HCT116 (cell line): ENCODE measurements at regions not wholly inside any gene's neighbourhood (a gene's known extent, or its start where the extent isn't known, plus 50 kb on each side); places are given as distances from the start of the nearest gene placed in this dataset.

Experiments
- ATAC-seq: fragments of 200-7000 bp; cut with Tn5 transposase; 2 replicates; pipeline ENCODE4 v1.9.1; 2020; ENCODE audit warnings: mild to moderate bottlenecking, moderate library complexity
- BruUV-seq: library from RNA; stranded (reverse); fragments of 400-500 nt; replicated peaks from 2 replicates; lab custom pipeline; 2021; lab: Mats Ljungman, UMichigan
- CTCF ChIA-PET: fragments of 300-600 bp; sonication (Branson Sonifier 250); formaldehyde crosslinking; loops from one replicate; lab custom pipeline; 2021; ENCODE audit warnings: antibody characterized with exemption; lab: Charles Lee
- POLR2A ChIA-PET: fragments of 300-600, 350-600 bp; sonication (Branson Sonifier 250); formaldehyde crosslinking; loops from one replicate; lab custom pipeline; 2021; ENCODE audit warnings: antibody characterized with exemption; lab: Charles Lee
- RAD21 ChIA-PET, 2 experiments: fragments of 300-600 bp; sonication (Branson Sonifier 250); formaldehyde crosslinking; loops; one replicate each; lab custom pipeline; 2023; ENCODE audit warnings: low total read pairs in 2 of 2; ENCODE audit not compliant: uncharacterized antibody in 2 of 2, unreplicated experiment in 2 of 2, low non-redundant PET in 1 of 2; lab: Charles Lee
- DNase-seq: peaks from one replicate; pipeline ENCODE4 v3.0.0-alpha.2; 2010; ENCODE audit warnings: low read depth, low spot score
- H2AFZ ChIP-seq: fragments of 200-600 bp; shearing (Covaris generic), sonication (generic); 2 replicates; pipeline ENCODE4 v1.6.1; 2017; ENCODE audit warnings: low read depth, mixed run types, mixed read lengths, antibody characterized with exemption, low read length; ENCODE audit not compliant: poor library complexity, severe bottlenecking
- H3K27ac ChIP-seq: 2 replicates; pipeline ENCODE4 v1.5.1; 2012; ENCODE audit warnings: low read depth, low read length
- H3K27me3 ChIP-seq: fragments of 200-600 bp; sonication (generic); 2 replicates; pipeline ENCODE4 v1.6.1; 2016; ENCODE audit warnings: mixed run types, low read length, mixed read lengths; ENCODE audit not compliant: insufficient read depth
- H3K36me3 ChIP-seq, 2 experiments: fragments of 200-500 bp in 1 of 2; fragments of 200-600 bp in 1 of 2; sonication (Bioruptor generic) in 1 of 2; sonication (generic) in 1 of 2; 2 replicates each; pipeline versions ENCODE4 v1.5.1 to v1.6.1; 2014 to 2016; ENCODE audit warnings: low read length in 2 of 2, inconsistent platforms in 1 of 2, mixed read lengths in 1 of 2, mixed run types in 1 of 2; ENCODE audit not compliant: insufficient read depth in 2 of 2, control insufficient read depth in 1 of 2
- H3K4me1 ChIP-seq, 2 experiments: fragments of 200-600 bp in 1 of 2; sonication (generic) in 1 of 2; 2 replicates each; pipeline versions ENCODE4 v1.5.1 to v1.6.1; 2012 to 2017; ENCODE audit warnings: low read length in 2 of 2, inconsistent platforms in 1 of 2, mild to moderate bottlenecking in 1 of 2, mixed read lengths in 1 of 2, mixed run types in 1 of 2, moderate library complexity in 1 of 2; ENCODE audit not compliant: insufficient read depth in 2 of 2, control insufficient read depth in 1 of 2
- H3K4me2 ChIP-seq: fragments of 200-600 bp; sonication (generic); 2 replicates; pipeline ENCODE4 v1.6.1; 2017; ENCODE audit warnings: mixed run types, low read length, mixed read lengths
- H3K4me3 ChIP-seq, 2 experiments: fragments of 200-600 bp in 1 of 2; sonication (generic) in 1 of 2; replicated peaks in 1 of 2; 2 replicates each; pipeline ENCODE4 v1.5.1; 2011 to 2016; ENCODE audit warnings: low read length in 2 of 2, control low read depth in 1 of 2, low read depth in 1 of 2, mild to moderate bottlenecking in 1 of 2, mixed read lengths in 1 of 2, mixed run types in 1 of 2
- H3K79me2 ChIP-seq: fragments of 200-600 bp; sonication (generic); 2 replicates; pipeline ENCODE4 v1.6.1; 2017; ENCODE audit warnings: mild to moderate bottlenecking, mixed run types, low read length, moderate library complexity, mixed read lengths; ENCODE audit not compliant: insufficient read depth
- H3K9ac ChIP-seq: fragments of 200-600 bp; sonication (generic); 2 replicates; pipeline ENCODE4 v1.6.1; 2016; ENCODE audit warnings: low read length, mixed read lengths
- H3K9me2 ChIP-seq: fragments of 200-600 bp; sonication (generic), shearing (Covaris generic); 2 replicates; pipeline ENCODE4 v1.6.1; 2017; ENCODE audit warnings: mixed run types, mild to moderate bottlenecking, moderate library complexity; ENCODE audit not compliant: insufficient read depth
- H3K9me3 ChIP-seq, 2 experiments: fragments of 200-500 bp in 1 of 2; fragments of 200-600 bp in 1 of 2; sonication (Bioruptor generic) in 1 of 2; sonication (generic) in 1 of 2; 2 replicates each; pipeline ENCODE4 v1.6.1; 2014 to 2017; ENCODE audit warnings: low read length in 2 of 2, mixed read lengths in 2 of 2, inconsistent platforms in 1 of 2, low read depth in 1 of 2, mild to moderate bottlenecking in 1 of 2, mixed run types in 1 of 2, moderate library complexity in 1 of 2; ENCODE audit not compliant: control insufficient read depth in 1 of 2, insufficient read depth in 1 of 2
- H4K20me1 ChIP-seq: fragments of 200-600 bp; sonication (generic), shearing (Covaris generic); 2 replicates; pipeline ENCODE4 v1.6.1; 2017; ENCODE audit warnings: mixed run types, mild to moderate bottlenecking, moderate library complexity; ENCODE audit not compliant: insufficient read depth
- CBX3 ChIP-seq: IDR thresholded peaks from 2 replicates; pipeline ENCODE4 v1.6.1; 2012; ENCODE audit warnings: low read depth
- CEBPB ChIP-seq: IDR thresholded peaks from 2 replicates; pipeline ENCODE4 v1.6.1; 2012; ENCODE audit warnings: low read depth
- EZH2 ChIP-seq: fragments of 200-600 bp; sonication (generic); IDR thresholded peaks from 2 replicates; pipeline ENCODE4 v1.6.1; 2017; ENCODE audit warnings: antibody characterized with exemption, mixed run types
- EZH2phosphoT487 ChIP-seq: fragments of 200-600 bp; IDR thresholded peaks from 2 replicates; pipeline ENCODE4 v1.6.1; 2018; ENCODE audit warnings: antibody characterized with exemption, borderline replicate concordance
- FOSL1 ChIP-seq: IDR thresholded peaks from 2 replicates; pipeline ENCODE4 v1.6.1; 2012; ENCODE audit warnings: low read depth
- MAX ChIP-seq: IDR thresholded peaks from 2 replicates; pipeline ENCODE4 v1.6.1; 2012
- POLR2A ChIP-seq: IDR thresholded peaks from 2 replicates; pipeline ENCODE4 v1.7.0; 2011; ENCODE audit warnings: borderline replicate concordance; ENCODE audit not compliant: insufficient read depth, insufficient read length; ENCODE audit errors: extremely low read depth
- RAD21 ChIP-seq: IDR thresholded peaks from 2 replicates; pipeline ENCODE4 v1.6.1; 2012; ENCODE audit warnings: low read depth, mild to moderate bottlenecking
- REST ChIP-seq: IDR thresholded peaks from 2 replicates; pipeline ENCODE4 v1.6.1; 2012; ENCODE audit warnings: low read depth
- SIN3A ChIP-seq: IDR thresholded peaks from 2 replicates; pipeline ENCODE4 v1.6.1; 2012; ENCODE audit warnings: low read depth
- SP1 ChIP-seq: IDR thresholded peaks from 2 replicates; pipeline ENCODE4 v1.6.1; 2012; ENCODE audit warnings: low read depth
- SRF ChIP-seq: IDR thresholded peaks from 2 replicates; pipeline ENCODE4 v1.6.1; 2012; ENCODE audit warnings: low read depth
- TCF7L2 ChIP-seq: IDR thresholded peaks from 2 replicates; pipeline ENCODE4 v1.7.0; 2011; ENCODE audit warnings: borderline replicate concordance, inconsistent platforms; ENCODE audit not compliant: insufficient read depth, insufficient read length; ENCODE audit errors: extremely low read depth
- ZFX ChIP-seq: fragments of 450-650 bp; IDR thresholded peaks from 2 replicates; pipeline ENCODE4 v1.6.1; 2017
- ZNF274 ChIP-seq: fragments of 200-500 bp; sonication (Bioruptor generic); IDR thresholded peaks from 2 replicates; pipeline ENCODE4 v1.6.1; 2014; ENCODE audit warnings: mild to moderate bottlenecking, low read depth, low read length, inconsistent platforms
- intact Hi-C: fragments of 100-400 bp; cut with micrococcal nuclease; formaldehyde crosslinking; loops from 2 replicates; pipeline ENCODE4 v1.10.0; 2022

- ATAC-seq (no peak), DNase-seq (no peak)
- H3K4me2 ChIP-seq, result no peak overlapping the region
- CTCF ChIA-PET, result no interaction called here
- RAD21 ChIA-PET, result no interaction called here
- intact Hi-C loops, result no loop called here
- no peak overlapping the region for H3K9ac ChIP-seq
- BruUV-seq, result no TSS peak
- POLR2A ChIA-PET, result no interaction called here
- H3K27me3 ChIP-seq, result no peaks in the 10 kb centered on the region
- no peaks in the 10 kb centered on the region for H3K79me2 ChIP-seq
- no peaks in the 10 kb centered on the region for H4K20me1 ChIP-seq
- TF ChIP-seq CEBPB, result no peak
- TF ChIP-seq ZNF274, result no peak
- no peak for TF ChIP-seq MAX
- no peak for TF ChIP-seq EZH2
- no peak for TF ChIP-seq TCF7L2
- no peak for TF ChIP-seq SP1
- no peak for TF ChIP-seq EZH2phosphoT487
- TF ChIP-seq POLR2A, result no peak
- no peak for TF ChIP-seq REST
- no peak for TF ChIP-seq CBX3
- TF ChIP-seq ZFX, result no peak
- no peak for TF ChIP-seq FOSL1
- TF ChIP-seq RAD21, result no peak
- no peak for TF ChIP-seq SIN3A
- TF ChIP-seq SRF, result no peak
- TF ChIP-seq, all 23 proteins: peak for 0
- no peaks in the 10 kb centered on the region for H3K9me2 ChIP-seq
- H3K4me1 ChIP-seq, result no peaks in the 10 kb centered on the region
- H3K4me3 ChIP-seq, result no peak overlapping the region
- H3K9me3 ChIP-seq, result no peaks in the 10 kb centered on the region
- no peak overlapping the region for H2AFZ ChIP-seq
- no peak overlapping the region for H3K27ac ChIP-seq
- no peaks in the 10 kb centered on the region for H3K36me3 ChIP-seq
Observed at GRCh38 chr1:192108161-192108560, 50.1 kb upstream of the RGS18 start.
